HL-60 (cell line): ENCODE measurements at regions not wholly inside any gene's neighbourhood (a gene's known extent, or its start where the extent isn't known, plus 50 kb on each side); places are given as distances from the start of the nearest gene placed in this dataset.

Experiments
- DNase-seq, 2 experiments: peaks; one replicate each; pipeline ENCODE4 v3.0.0-alpha.2; 2010 to 2020; ENCODE audit warnings: low read depth in 1 of 2, low spot score in 1 of 2
- H3K27ac ChIP-seq: fragments of 250-450 bp; sonication (Bioruptor Pico); replicated peaks from 2 replicates; pipeline ENCODE4 v1.5.1; 2020; ENCODE audit warnings: mild to moderate bottlenecking, moderate library complexity
- H3K27me3 ChIP-seq: fragments of 250-450 bp; sonication (Bioruptor Pico); 2 replicates; pipeline ENCODE4 v1.5.1; 2021; ENCODE audit warnings: mild to moderate bottlenecking, moderate library complexity; ENCODE audit not compliant: insufficient read depth, poor library complexity, severe bottlenecking
- H3K4me3 ChIP-seq: replicated peaks from 2 replicates; pipeline ENCODE4 v1.5.1; 2011; ENCODE audit warnings: mild to moderate bottlenecking, control low read depth, low read length; ENCODE audit not compliant: insufficient read depth
- CTCF ChIP-seq: IDR thresholded peaks from one replicate; pipeline ENCODE4 v1.5.1; 2011; ENCODE audit warnings: low read length, control low read depth, inconsistent platforms; ENCODE audit not compliant: insufficient read depth
- GABPA ChIP-seq: IDR thresholded peaks from 2 replicates; pipeline ENCODE4 v1.6.1; 2012; ENCODE audit warnings: low read depth
- POLR2AphosphoS5 ChIP-seq: IDR thresholded peaks from 2 replicates; pipeline ENCODE4 v1.6.1; 2012; ENCODE audit warnings: low read depth
- SPI1 ChIP-seq: IDR thresholded peaks from 2 replicates; pipeline ENCODE4 v1.6.1; 2012; ENCODE audit warnings: low read depth, mild to moderate bottlenecking, borderline replicate concordance
- TF ChIP-seq, protein P1 (sequence below): IDR thresholded peaks from 2 replicates; pipeline ENCODE4 v1.6.1; 2012; ENCODE audit warnings: low read depth; ENCODE audit not compliant: insufficient replicate concordance

DNA sequence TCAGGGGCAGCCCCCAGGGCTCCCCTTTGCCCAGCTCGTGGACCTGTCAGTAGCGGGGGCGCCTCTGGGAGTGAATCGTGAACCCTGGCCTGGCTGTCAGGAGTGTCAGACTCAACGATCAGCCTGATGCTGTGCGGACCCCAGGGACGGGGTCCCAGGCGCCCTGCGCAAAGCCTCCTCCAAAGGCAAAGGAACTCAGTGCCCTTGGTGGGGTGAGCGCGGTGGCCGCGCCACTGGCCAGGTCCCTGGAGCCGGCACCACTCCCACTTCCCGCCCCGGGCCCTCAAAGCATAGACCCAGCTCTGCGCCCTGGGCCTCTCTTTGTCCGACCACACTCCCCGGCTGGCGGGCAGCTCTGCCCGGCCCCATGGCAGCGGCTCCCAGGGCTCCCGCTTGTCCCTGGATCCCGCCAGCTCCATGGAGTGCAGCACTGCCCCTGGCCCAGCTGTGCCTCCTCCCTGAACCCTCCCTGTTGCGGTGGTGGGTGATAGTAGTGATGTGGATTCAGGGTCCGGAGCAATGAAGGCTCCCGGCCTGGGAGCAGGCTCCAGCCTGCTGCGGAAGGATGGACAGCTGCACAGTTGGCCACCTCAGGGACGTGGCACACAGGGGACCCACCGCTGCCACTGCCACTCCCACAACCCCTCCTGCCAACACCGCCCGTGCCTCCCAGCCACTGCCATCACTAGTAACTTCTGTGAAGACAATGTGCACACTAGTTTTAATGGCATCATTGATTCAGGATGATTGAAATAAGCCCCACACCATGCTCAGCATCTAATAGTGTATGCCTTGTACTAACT, 263.8 kb downstream of the ZBBX start:
- H3K4me3 ChIP-seq = no peak overlapping the region
- no peak for DNase-seq
- TF ChIP-seq, protein P1, sequence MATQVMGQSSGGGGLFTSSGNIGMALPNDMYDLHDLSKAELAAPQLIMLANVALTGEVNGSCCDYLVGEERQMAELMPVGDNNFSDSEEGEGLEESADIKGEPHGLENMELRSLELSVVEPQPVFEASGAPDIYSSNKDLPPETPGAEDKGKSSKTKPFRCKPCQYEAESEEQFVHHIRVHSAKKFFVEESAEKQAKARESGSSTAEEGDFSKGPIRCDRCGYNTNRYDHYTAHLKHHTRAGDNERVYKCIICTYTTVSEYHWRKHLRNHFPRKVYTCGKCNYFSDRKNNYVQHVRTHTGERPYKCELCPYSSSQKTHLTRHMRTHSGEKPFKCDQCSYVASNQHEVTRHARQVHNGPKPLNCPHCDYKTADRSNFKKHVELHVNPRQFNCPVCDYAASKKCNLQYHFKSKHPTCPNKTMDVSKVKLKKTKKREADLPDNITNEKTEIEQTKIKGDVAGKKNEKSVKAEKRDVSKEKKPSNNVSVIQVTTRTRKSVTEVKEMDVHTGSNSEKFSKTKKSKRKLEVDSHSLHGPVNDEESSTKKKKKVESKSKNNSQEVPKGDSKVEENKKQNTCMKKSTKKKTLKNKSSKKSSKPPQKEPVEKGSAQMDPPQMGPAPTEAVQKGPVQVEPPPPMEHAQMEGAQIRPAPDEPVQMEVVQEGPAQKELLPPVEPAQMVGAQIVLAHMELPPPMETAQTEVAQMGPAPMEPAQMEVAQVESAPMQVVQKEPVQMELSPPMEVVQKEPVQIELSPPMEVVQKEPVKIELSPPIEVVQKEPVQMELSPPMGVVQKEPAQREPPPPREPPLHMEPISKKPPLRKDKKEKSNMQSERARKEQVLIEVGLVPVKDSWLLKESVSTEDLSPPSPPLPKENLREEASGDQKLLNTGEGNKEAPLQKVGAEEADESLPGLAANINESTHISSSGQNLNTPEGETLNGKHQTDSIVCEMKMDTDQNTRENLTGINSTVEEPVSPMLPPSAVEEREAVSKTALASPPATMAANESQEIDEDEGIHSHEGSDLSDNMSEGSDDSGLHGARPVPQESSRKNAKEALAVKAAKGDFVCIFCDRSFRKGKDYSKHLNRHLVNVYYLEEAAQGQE = no peak
- TF ChIP-seq POLR2AphosphoS5 (no peak), CTCF (no peak), SPI1 (no peak), GABPA (no peak)
- no peaks in the 10 kb centered on the region for H3K27me3 ChIP-seq
- H3K27ac ChIP-seq = no peak overlapping the region

DNA sequence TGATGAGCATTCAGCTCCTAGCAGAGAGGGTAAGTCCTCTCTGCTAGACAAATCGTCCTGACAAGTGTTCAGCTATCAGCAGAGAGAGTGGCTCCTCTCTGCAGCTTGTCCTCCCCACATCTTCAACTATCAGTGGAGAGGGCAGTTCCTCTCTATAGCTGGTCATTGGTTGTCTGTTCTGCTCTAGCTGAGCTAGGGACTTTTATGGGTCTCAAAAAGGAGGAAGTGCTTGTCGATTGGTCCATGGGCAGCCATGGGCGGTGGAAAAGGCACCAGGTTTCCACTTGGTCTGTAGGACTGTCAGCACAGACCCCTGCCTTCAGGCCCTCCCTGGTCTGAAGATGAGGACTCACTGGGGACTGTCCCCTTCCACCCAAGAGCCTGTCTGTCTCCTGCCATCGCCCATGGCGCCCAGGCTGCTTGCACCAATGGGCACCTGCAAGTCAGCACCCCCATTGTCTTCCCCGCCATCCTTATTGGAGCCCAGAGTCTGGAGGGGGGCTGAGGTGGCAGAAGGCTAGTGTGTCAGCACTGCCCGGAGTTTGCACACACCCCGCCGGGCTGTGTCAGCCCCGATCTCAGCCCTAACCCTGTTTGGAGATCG, 264.7 kb downstream of the ZBBX start:
- Histone ChIP-seq H3K27ac (no peak overlapping the region), H3K4me3 (no peak overlapping the region), H3K27me3 (no peaks in the 10 kb centered on the region)
- no peak for DNase-seq
- TF ChIP-seq, protein P1 = no peak
- TF ChIP-seq SPI1 = peak; percentile 56

GRCh38 chr3:167114619-167115018, 265.5 kb downstream of the ZBBX start:
- H3K27ac ChIP-seq = no peak overlapping the region
- no peak overlapping the region for H3K4me3 ChIP-seq
- no peak for DNase-seq
- TF ChIP-seq, protein P1 = no peak
- TF ChIP-seq SPI1 = no peak
- TF ChIP-seq GABPA = no peak
- no peak for TF ChIP-seq CTCF
- TF ChIP-seq POLR2AphosphoS5 = no peak
- H3K27me3 ChIP-seq = no peaks in the 10 kb centered on the region
